ENCODE measurements at regions not wholly inside any gene's neighbourhood (a gene's known extent, or its start where the extent isn't known, plus 50 kb on each side); places are given as distances from the start of the nearest gene placed in this dataset.

DNA sequence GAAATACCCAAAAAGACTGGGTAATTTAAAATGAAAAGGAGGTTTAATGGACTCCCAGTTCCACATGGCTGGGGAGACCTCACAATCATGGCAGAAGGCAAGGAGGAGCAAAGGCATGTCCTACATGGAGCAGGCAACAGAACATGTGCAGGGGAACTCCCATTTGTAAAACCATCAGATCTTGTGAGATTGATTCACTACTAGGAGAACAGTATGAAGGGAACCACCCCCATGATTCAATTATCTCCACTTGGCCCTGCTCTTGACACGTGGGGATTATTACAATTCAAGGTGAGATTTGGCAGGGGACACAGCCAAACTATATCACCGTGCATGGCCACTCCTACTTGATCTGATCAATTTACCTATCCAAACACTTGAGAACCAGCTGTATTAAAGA is 131.5 kb upstream of the LDB2 start:
- no peaks in the 10 kb centered on the region for H4K20me1 ChIP-seq (ENCODE audit: control insufficient read depth, extremely low read depth, insufficient read depth, low read length)
- no peak overlapping the region for H2AFZ ChIP-seq (ENCODE audit: control insufficient read depth, low read length)
- no peak for TF ChIP-seq EZH2 (IDR thresholded peaks at IDR 0.05; ENCODE audit: low read length)
- TF ChIP-seq, protein P1, sequence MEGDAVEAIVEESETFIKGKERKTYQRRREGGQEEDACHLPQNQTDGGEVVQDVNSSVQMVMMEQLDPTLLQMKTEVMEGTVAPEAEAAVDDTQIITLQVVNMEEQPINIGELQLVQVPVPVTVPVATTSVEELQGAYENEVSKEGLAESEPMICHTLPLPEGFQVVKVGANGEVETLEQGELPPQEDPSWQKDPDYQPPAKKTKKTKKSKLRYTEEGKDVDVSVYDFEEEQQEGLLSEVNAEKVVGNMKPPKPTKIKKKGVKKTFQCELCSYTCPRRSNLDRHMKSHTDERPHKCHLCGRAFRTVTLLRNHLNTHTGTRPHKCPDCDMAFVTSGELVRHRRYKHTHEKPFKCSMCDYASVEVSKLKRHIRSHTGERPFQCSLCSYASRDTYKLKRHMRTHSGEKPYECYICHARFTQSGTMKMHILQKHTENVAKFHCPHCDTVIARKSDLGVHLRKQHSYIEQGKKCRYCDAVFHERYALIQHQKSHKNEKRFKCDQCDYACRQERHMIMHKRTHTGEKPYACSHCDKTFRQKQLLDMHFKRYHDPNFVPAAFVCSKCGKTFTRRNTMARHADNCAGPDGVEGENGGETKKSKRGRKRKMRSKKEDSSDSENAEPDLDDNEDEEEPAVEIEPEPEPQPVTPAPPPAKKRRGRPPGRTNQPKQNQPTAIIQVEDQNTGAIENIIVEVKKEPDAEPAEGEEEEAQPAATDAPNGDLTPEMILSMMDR (optimal IDR thresholded peaks at IDR 0.05 in 1 of 3, IDR thresholded peaks at IDR 0.05 in 1 of 3, conservative IDR thresholded peaks at IDR 0.05 in 1 of 3; ENCODE audit: extremely low read depth in 1 of 3, insufficient read depth in 2 of 3, low read length in 3 of 3): no peak
- H3K9me3 ChIP-seq (ENCODE audit: control insufficient read depth, low read depth, low read length): no peaks in the 10 kb centered on the region
- no peaks in the 10 kb centered on the region for H3K27me3 ChIP-seq (ENCODE audit: control insufficient read depth, extremely low read depth, insufficient read depth, low read length)
- dilution Hi-C loops (cut with MboI; ENCODE audit: extremely low pct_ligation_motif_present, low sequenced_read_pairs): no loop called here
- DNase-seq (ENCODE audit: low read depth, low spot score) (peak; percentile 4), FAIRE-seq (no peak)
- H3K4me3 ChIP-seq (ENCODE audit: control insufficient read depth in 2 of 3, extremely low read depth in 1 of 3, insufficient read depth in 2 of 3, low read depth in 1 of 3, low read length in 3 of 3): no peak overlapping the region
- peak overlapping the region; percentile 34 for H3K9ac ChIP-seq (ENCODE audit: control insufficient read depth, extremely low read depth, insufficient read depth, low read length)
- no peaks in the 10 kb centered on the region for H3K9me1 ChIP-seq (ENCODE audit: control insufficient read depth, extremely low read depth, insufficient read depth, low read length)
- peak overlapping the region; percentile 66 for H3K4me2 ChIP-seq (ENCODE audit: control insufficient read depth, extremely low read depth, insufficient read depth, low read depth, low read length)
- no peaks in the 10 kb centered on the region for H3K36me3 ChIP-seq (ENCODE audit: control insufficient read depth in 2 of 2, extremely low read depth in 1 of 2, insufficient read depth in 2 of 2, low read length in 2 of 2)
- H3K27ac ChIP-seq (ENCODE audit: control insufficient read depth, insufficient read depth, low read length): peak overlapping the region; percentile 81
- no peaks in the 10 kb centered on the region for H3K79me2 ChIP-seq (ENCODE audit: control insufficient read depth, insufficient read depth, low read length)
- H3K4me1 ChIP-seq (ENCODE audit: control insufficient read depth, extremely low read depth, insufficient read depth, low read length): peaks cover 27% of the 10 kb centered on the region

DNA sequence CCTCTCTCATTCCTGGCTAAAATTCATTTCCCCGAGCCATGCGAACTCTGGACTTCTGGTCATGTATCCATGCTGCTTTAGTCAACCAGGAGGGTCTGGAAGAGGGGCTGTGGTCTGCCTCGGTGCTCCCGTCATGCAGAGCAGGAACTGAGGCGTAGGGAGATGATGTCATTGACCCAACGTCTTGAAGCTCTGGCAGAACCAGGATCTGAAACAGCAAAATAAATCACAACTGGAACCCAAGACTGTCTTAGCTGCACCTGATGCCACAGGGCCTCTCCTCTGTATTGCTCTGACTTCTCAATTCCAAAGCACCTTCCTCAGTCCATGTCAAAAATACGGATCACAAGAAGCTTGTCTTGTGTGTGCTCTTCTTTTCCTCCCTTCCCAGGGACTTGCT is 131.0 kb upstream of the LDB2 start:
- Histone ChIP-seq H3K4me2 (ENCODE audit: control insufficient read depth, extremely low read depth, insufficient read depth, low read depth, low read length) (no peak overlapping the region), H2AFZ (ENCODE audit: control insufficient read depth, low read length) (peak overlapping the region; percentile 8), H3K36me3 (ENCODE audit: control insufficient read depth in 2 of 2, extremely low read depth in 1 of 2, insufficient read depth in 2 of 2, low read length in 2 of 2) (no peaks in the 10 kb centered on the region), H3K79me2 (ENCODE audit: control insufficient read depth, insufficient read depth, low read length) (no peaks in the 10 kb centered on the region), H3K9me3 (ENCODE audit: control insufficient read depth, low read depth, low read length) (no peaks in the 10 kb centered on the region), H4K20me1 (ENCODE audit: control insufficient read depth, extremely low read depth, insufficient read depth, low read length) (no peaks in the 10 kb centered on the region), H3K4me3 (ENCODE audit: control insufficient read depth in 2 of 3, extremely low read depth in 1 of 3, insufficient read depth in 2 of 3, low read depth in 1 of 3, low read length in 3 of 3) (no peak overlapping the region), H3K4me1 (ENCODE audit: control insufficient read depth, extremely low read depth, insufficient read depth, low read length) (peaks cover 27% of the 10 kb centered on the region), H3K27ac (ENCODE audit: control insufficient read depth, insufficient read depth, low read length) (peak overlapping the region; percentile 81), H3K9ac (ENCODE audit: control insufficient read depth, extremely low read depth, insufficient read depth, low read length) (no peak overlapping the region), H3K9me1 (ENCODE audit: control insufficient read depth, extremely low read depth, insufficient read depth, low read length) (no peaks in the 10 kb centered on the region), H3K27me3 (ENCODE audit: control insufficient read depth, extremely low read depth, insufficient read depth, low read length) (no peaks in the 10 kb centered on the region)
- TF ChIP-seq EZH2 (IDR thresholded peaks at IDR 0.05; ENCODE audit: low read length): no peak
- TF ChIP-seq, protein P1 (optimal IDR thresholded peaks at IDR 0.05 in 1 of 3, IDR thresholded peaks at IDR 0.05 in 1 of 3, conservative IDR thresholded peaks at IDR 0.05 in 1 of 3; ENCODE audit: extremely low read depth in 1 of 3, insufficient read depth in 2 of 3, low read length in 3 of 3): no peak
- dilution Hi-C loops (cut with MboI; ENCODE audit: extremely low pct_ligation_motif_present, low sequenced_read_pairs): no loop called here
- FAIRE-seq (no peak), DNase-seq (ENCODE audit: low read depth, low spot score) (no peak)

Measured in keratinocyte (primary cell).